Testis (tissue), 2 donors: ENCODE measurements at regions not wholly inside any gene's neighbourhood (a gene's known extent, or its start where the extent isn't known, plus 50 kb on each side); places are given as distances from the start of the nearest gene placed in this dataset.

Experiments
- POLR2A ChIP-seq: fragments of 450-650 bp; IDR thresholded peaks from one replicate; pipeline ENCODE4 v1.6.1; 2017; ENCODE audit warnings: antibody characterized with exemption, mild to moderate bottlenecking, moderate library complexity
- TF ChIP-seq, protein P1 (sequence below), 3 experiments: fragments of 450-650 bp in 2 of 3; fragments of 200-600 bp in 1 of 3; sonication (generic) in 1 of 3; IDR thresholded peaks; one replicate each; pipeline ENCODE4 v1.5.1; 2016 to 2019; ENCODE audit warnings: antibody characterized with exemption in 3 of 3, mild to moderate bottlenecking in 2 of 3, moderate library complexity in 1 of 3

DNA sequence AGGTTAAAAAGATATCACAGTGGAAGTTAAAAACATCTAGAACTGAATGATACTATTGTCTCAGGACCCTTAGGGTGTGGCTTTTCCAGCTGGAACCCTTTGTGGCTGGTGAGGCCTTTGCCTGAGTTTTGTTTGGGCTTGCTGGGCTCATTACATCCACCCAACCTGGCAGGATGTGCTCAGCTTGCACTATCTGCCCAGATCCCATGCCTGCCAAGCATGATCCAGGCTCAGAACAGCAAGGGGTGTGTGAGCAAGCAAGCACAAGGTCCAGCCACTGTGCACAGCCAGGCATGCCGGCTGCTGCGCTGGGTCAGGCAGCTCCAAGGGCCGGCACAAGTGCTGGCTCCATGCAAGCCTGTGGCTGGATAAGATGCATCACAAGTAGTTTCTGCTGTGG lies 512.7 kb upstream of the CDIN1 start:
- TF ChIP-seq POLR2A: no peak
- TF ChIP-seq, protein P1, sequence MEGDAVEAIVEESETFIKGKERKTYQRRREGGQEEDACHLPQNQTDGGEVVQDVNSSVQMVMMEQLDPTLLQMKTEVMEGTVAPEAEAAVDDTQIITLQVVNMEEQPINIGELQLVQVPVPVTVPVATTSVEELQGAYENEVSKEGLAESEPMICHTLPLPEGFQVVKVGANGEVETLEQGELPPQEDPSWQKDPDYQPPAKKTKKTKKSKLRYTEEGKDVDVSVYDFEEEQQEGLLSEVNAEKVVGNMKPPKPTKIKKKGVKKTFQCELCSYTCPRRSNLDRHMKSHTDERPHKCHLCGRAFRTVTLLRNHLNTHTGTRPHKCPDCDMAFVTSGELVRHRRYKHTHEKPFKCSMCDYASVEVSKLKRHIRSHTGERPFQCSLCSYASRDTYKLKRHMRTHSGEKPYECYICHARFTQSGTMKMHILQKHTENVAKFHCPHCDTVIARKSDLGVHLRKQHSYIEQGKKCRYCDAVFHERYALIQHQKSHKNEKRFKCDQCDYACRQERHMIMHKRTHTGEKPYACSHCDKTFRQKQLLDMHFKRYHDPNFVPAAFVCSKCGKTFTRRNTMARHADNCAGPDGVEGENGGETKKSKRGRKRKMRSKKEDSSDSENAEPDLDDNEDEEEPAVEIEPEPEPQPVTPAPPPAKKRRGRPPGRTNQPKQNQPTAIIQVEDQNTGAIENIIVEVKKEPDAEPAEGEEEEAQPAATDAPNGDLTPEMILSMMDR (IDR thresholded peaks at IDR 0.05): no peak
